ENCODE measurements at regions not wholly inside any gene's neighbourhood (a gene's known extent, or its start where the extent isn't known, plus 50 kb on each side); places are given as distances from the start of the nearest gene placed in this dataset.

DNA sequence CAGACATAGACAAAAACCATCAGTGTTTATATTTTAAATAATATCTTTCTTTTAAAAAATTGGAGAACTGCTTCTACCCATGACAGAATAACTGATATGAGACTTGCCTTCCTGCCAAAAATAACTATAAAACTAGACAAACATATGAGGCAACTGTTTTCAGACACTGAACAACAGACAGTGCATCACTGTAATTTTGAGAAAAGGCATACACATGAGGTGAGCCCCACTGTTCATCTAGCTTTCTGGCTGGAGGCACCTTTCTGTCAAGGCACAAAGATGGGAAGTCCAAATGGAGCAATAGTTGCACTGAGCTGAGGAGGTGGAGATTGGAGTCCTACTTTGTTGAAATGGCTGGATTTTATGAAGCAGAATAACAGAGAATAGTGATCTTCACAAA lies 71.9 kb upstream of the ZNF507 start:
- TF ChIP-seq YY1 (IDR thresholded peaks at IDR 0.05; ENCODE audit: insufficient read depth, insufficient read length) (no peak), ZNF274 (IDR thresholded peaks at IDR 0.05; ENCODE audit: low read depth, low read length) (no peak)
